HCT116 (cell line): ENCODE measurements at regions not wholly inside any gene's neighbourhood (a gene's known extent, or its start where the extent isn't known, plus 50 kb on each side); places are given as distances from the start of the nearest gene placed in this dataset.

ENCODE experiments used
- ATAC-seq: fragments of 200-7000 bp; cut with Tn5 transposase; 2 replicates; pipeline ENCODE4 v1.9.1; 2020; ENCODE audit warnings: mild to moderate bottlenecking, moderate library complexity
- BruUV-seq: library from RNA; stranded (reverse); fragments of 400-500 nt; replicated peaks from 2 replicates; lab custom pipeline; 2021; lab: Mats Ljungman, UMichigan
- CTCF ChIA-PET: fragments of 300-600 bp; sonication (Branson Sonifier 250); formaldehyde crosslinking; loops from one replicate; lab custom pipeline; 2021; ENCODE audit warnings: antibody characterized with exemption; lab: Charles Lee
- POLR2A ChIA-PET: fragments of 300-600, 350-600 bp; sonication (Branson Sonifier 250); formaldehyde crosslinking; loops from one replicate; lab custom pipeline; 2021; ENCODE audit warnings: antibody characterized with exemption; lab: Charles Lee
- RAD21 ChIA-PET, 2 experiments: fragments of 300-600 bp; sonication (Branson Sonifier 250); formaldehyde crosslinking; loops; one replicate each; lab custom pipeline; 2023; ENCODE audit warnings: low total read pairs in 2 of 2; ENCODE audit not compliant: uncharacterized antibody in 2 of 2, unreplicated experiment in 2 of 2, low non-redundant PET in 1 of 2; lab: Charles Lee
- DNase-seq: peaks from one replicate; pipeline ENCODE4 v3.0.0-alpha.2; 2010; ENCODE audit warnings: low read depth, low spot score
- H2AFZ ChIP-seq: fragments of 200-600 bp; shearing (Covaris generic), sonication (generic); 2 replicates; pipeline ENCODE4 v1.6.1; 2017; ENCODE audit warnings: low read depth, mixed run types, mixed read lengths, antibody characterized with exemption, low read length; ENCODE audit not compliant: poor library complexity, severe bottlenecking
- H3K27ac ChIP-seq: 2 replicates; pipeline ENCODE4 v1.5.1; 2012; ENCODE audit warnings: low read depth, low read length
- H3K27me3 ChIP-seq: fragments of 200-600 bp; sonication (generic); 2 replicates; pipeline ENCODE4 v1.6.1; 2016; ENCODE audit warnings: mixed run types, low read length, mixed read lengths; ENCODE audit not compliant: insufficient read depth
- H3K36me3 ChIP-seq, 2 experiments: fragments of 200-500 bp in 1 of 2; fragments of 200-600 bp in 1 of 2; sonication (Bioruptor generic) in 1 of 2; sonication (generic) in 1 of 2; 2 replicates each; pipeline versions ENCODE4 v1.5.1 to v1.6.1; 2014 to 2016; ENCODE audit warnings: low read length in 2 of 2, inconsistent platforms in 1 of 2, mixed read lengths in 1 of 2, mixed run types in 1 of 2; ENCODE audit not compliant: insufficient read depth in 2 of 2, control insufficient read depth in 1 of 2
- H3K4me1 ChIP-seq, 2 experiments: fragments of 200-600 bp in 1 of 2; sonication (generic) in 1 of 2; 2 replicates each; pipeline versions ENCODE4 v1.5.1 to v1.6.1; 2012 to 2017; ENCODE audit warnings: low read length in 2 of 2, inconsistent platforms in 1 of 2, mild to moderate bottlenecking in 1 of 2, mixed read lengths in 1 of 2, mixed run types in 1 of 2, moderate library complexity in 1 of 2; ENCODE audit not compliant: insufficient read depth in 2 of 2, control insufficient read depth in 1 of 2
- H3K4me2 ChIP-seq: fragments of 200-600 bp; sonication (generic); 2 replicates; pipeline ENCODE4 v1.6.1; 2017; ENCODE audit warnings: mixed run types, low read length, mixed read lengths
- H3K4me3 ChIP-seq, 2 experiments: fragments of 200-600 bp in 1 of 2; sonication (generic) in 1 of 2; replicated peaks in 1 of 2; 2 replicates each; pipeline ENCODE4 v1.5.1; 2011 to 2016; ENCODE audit warnings: low read length in 2 of 2, control low read depth in 1 of 2, low read depth in 1 of 2, mild to moderate bottlenecking in 1 of 2, mixed read lengths in 1 of 2, mixed run types in 1 of 2
- H3K79me2 ChIP-seq: fragments of 200-600 bp; sonication (generic); 2 replicates; pipeline ENCODE4 v1.6.1; 2017; ENCODE audit warnings: mild to moderate bottlenecking, mixed run types, low read length, moderate library complexity, mixed read lengths; ENCODE audit not compliant: insufficient read depth
- H3K9ac ChIP-seq: fragments of 200-600 bp; sonication (generic); 2 replicates; pipeline ENCODE4 v1.6.1; 2016; ENCODE audit warnings: low read length, mixed read lengths
- H3K9me2 ChIP-seq: fragments of 200-600 bp; sonication (generic), shearing (Covaris generic); 2 replicates; pipeline ENCODE4 v1.6.1; 2017; ENCODE audit warnings: mixed run types, mild to moderate bottlenecking, moderate library complexity; ENCODE audit not compliant: insufficient read depth
- H3K9me3 ChIP-seq, 2 experiments: fragments of 200-500 bp in 1 of 2; fragments of 200-600 bp in 1 of 2; sonication (Bioruptor generic) in 1 of 2; sonication (generic) in 1 of 2; 2 replicates each; pipeline ENCODE4 v1.6.1; 2014 to 2017; ENCODE audit warnings: low read length in 2 of 2, mixed read lengths in 2 of 2, inconsistent platforms in 1 of 2, low read depth in 1 of 2, mild to moderate bottlenecking in 1 of 2, mixed run types in 1 of 2, moderate library complexity in 1 of 2; ENCODE audit not compliant: control insufficient read depth in 1 of 2, insufficient read depth in 1 of 2
- H4K20me1 ChIP-seq: fragments of 200-600 bp; sonication (generic), shearing (Covaris generic); 2 replicates; pipeline ENCODE4 v1.6.1; 2017; ENCODE audit warnings: mixed run types, mild to moderate bottlenecking, moderate library complexity; ENCODE audit not compliant: insufficient read depth
- CEBPB ChIP-seq: IDR thresholded peaks from 2 replicates; pipeline ENCODE4 v1.6.1; 2012; ENCODE audit warnings: low read depth
- CTCF ChIP-seq, 3 experiments: fragments of 200-600 bp in 1 of 3; sonication (generic) in 1 of 3; IDR thresholded peaks in 2 of 3; conservative IDR thresholded peaks in 1 of 3; 2 replicates each; pipeline ENCODE4 v1.5.1; 2012 to 2017; ENCODE audit warnings: low read depth in 2 of 3, low read length in 2 of 3, antibody characterized with exemption in 1 of 3, borderline replicate concordance in 1 of 3, control low read depth in 1 of 3, mild to moderate bottlenecking in 1 of 3, mixed read lengths in 1 of 3, mixed run types in 1 of 3, moderate library complexity in 1 of 3; ENCODE audit not compliant: insufficient read depth in 1 of 3
- ELF1 ChIP-seq: IDR thresholded peaks from 2 replicates; pipeline ENCODE4 v1.6.1; 2012; ENCODE audit warnings: low read depth, borderline replicate concordance
- EZH2phosphoT487 ChIP-seq: fragments of 200-600 bp; IDR thresholded peaks from 2 replicates; pipeline ENCODE4 v1.6.1; 2018; ENCODE audit warnings: antibody characterized with exemption, borderline replicate concordance
- FOSL1 ChIP-seq: IDR thresholded peaks from 2 replicates; pipeline ENCODE4 v1.6.1; 2012; ENCODE audit warnings: low read depth
- JUND ChIP-seq: IDR thresholded peaks from 2 replicates; pipeline ENCODE4 v1.6.1; 2012
- POLR2A ChIP-seq: IDR thresholded peaks from 2 replicates; pipeline ENCODE4 v1.7.0; 2011; ENCODE audit warnings: borderline replicate concordance; ENCODE audit not compliant: insufficient read depth, insufficient read length; ENCODE audit errors: extremely low read depth
- RAD21 ChIP-seq: IDR thresholded peaks from 2 replicates; pipeline ENCODE4 v1.6.1; 2012; ENCODE audit warnings: low read depth, mild to moderate bottlenecking
- REST ChIP-seq: IDR thresholded peaks from 2 replicates; pipeline ENCODE4 v1.6.1; 2012; ENCODE audit warnings: low read depth
- SIN3A ChIP-seq: IDR thresholded peaks from 2 replicates; pipeline ENCODE4 v1.6.1; 2012; ENCODE audit warnings: low read depth
- SP1 ChIP-seq: IDR thresholded peaks from 2 replicates; pipeline ENCODE4 v1.6.1; 2012; ENCODE audit warnings: low read depth
- YY1 ChIP-seq: IDR thresholded peaks from 2 replicates; pipeline ENCODE4 v1.6.1; 2011; ENCODE audit warnings: low read length, low read depth, moderate library complexity, mild to moderate bottlenecking; ENCODE audit not compliant: insufficient replicate concordance; ENCODE audit errors: extremely low read depth
- ZBTB33 ChIP-seq: IDR thresholded peaks from 2 replicates; pipeline ENCODE4 v1.6.1; 2011; ENCODE audit warnings: mild to moderate bottlenecking, low read length, moderate library complexity; ENCODE audit not compliant: insufficient replicate concordance; ENCODE audit errors: extremely low read depth
- ZFX ChIP-seq: fragments of 450-650 bp; IDR thresholded peaks from 2 replicates; pipeline ENCODE4 v1.6.1; 2017
- intact Hi-C: fragments of 100-400 bp; cut with micrococcal nuclease; formaldehyde crosslinking; loops from 2 replicates; pipeline ENCODE4 v1.10.0; 2022

GRCh38 chr2:116061023-116061422 is 1618.6 kb downstream of the DPP10 start:
- Histone ChIP-seq H3K27ac (no peak overlapping the region), H3K27me3 (no peaks in the 10 kb centered on the region), H3K4me2 (no peak overlapping the region)
- no peak for ATAC-seq
- TF ChIP-seq ZBTB33 (no peak), SP1 (no peak), CEBPB (no peak), FOSL1 (no peak), JUND (no peak), RAD21 (no peak)
- TF ChIP-seq, all 23 proteins: peak for 0
- ChIA-PET RAD21 (no interaction called here), CTCF (no interaction called here), POLR2A (no interaction called here)
- no peaks in the 10 kb centered on the region for H3K9me2 ChIP-seq
- no peaks in the 10 kb centered on the region for H3K79me2 ChIP-seq
- intact Hi-C loops: no loop called here
- no peak overlapping the region for H3K4me3 ChIP-seq
- peaks cover 11 to 27% of the 10 kb centered on the region in 2 experiments; a peak in 2 of 4 replicates for H3K9me3 ChIP-seq
- H4K20me1 ChIP-seq: no peaks in the 10 kb centered on the region
- no peak for DNase-seq
- H3K9ac ChIP-seq: no peak overlapping the region
- H3K4me1 ChIP-seq: no peaks in the 10 kb centered on the region
- BruUV-seq: no TSS peak
- no peak overlapping the region for H2AFZ ChIP-seq
- no peaks in the 10 kb centered on the region for H3K36me3 ChIP-seq

GRCh38 chr2:116073731-116074130 is 1631.3 kb downstream of the DPP10 start:
- no TSS peak for BruUV-seq
- no peak overlapping the region for H3K4me2 ChIP-seq
- H3K27ac ChIP-seq: no peak overlapping the region
- H3K27me3 ChIP-seq: no peaks in the 10 kb centered on the region
- H3K79me2 ChIP-seq: no peaks in the 10 kb centered on the region
- RAD21 ChIA-PET: no interaction called here
- peaks cover 10 to 12% of the 10 kb centered on the region in 2 experiments; a peak in 2 of 4 replicates for H3K9me3 ChIP-seq
- no peak overlapping the region for H3K9ac ChIP-seq
- no peaks in the 10 kb centered on the region for H3K9me2 ChIP-seq
- H3K36me3 ChIP-seq: no peaks in the 10 kb centered on the region
- intact Hi-C loops: no loop called here
- H4K20me1 ChIP-seq: no peaks in the 10 kb centered on the region
- no peak overlapping the region for H3K4me3 ChIP-seq
- POLR2A ChIA-PET: no interaction called here
- no peak overlapping the region for H2AFZ ChIP-seq
- ATAC-seq (no peak), DNase-seq (no peak)
- CTCF ChIA-PET: no interaction called here
- H3K4me1 ChIP-seq: no peaks in the 10 kb centered on the region
- TF ChIP-seq YY1: no peak
- no peak for TF ChIP-seq SP1
- TF ChIP-seq REST: no peak
- TF ChIP-seq ZFX: no peak
- no peak for TF ChIP-seq CEBPB
- TF ChIP-seq CTCF (IDR thresholded peaks at IDR 0.05 in 2 of 3, conservative IDR thresholded peaks at IDR 0.05 in 1 of 3; ENCODE audit: borderline replicate concordance in 1 of 3, insufficient read depth in 1 of 3, low read depth in 2 of 3, low read length in 2 of 3): no peak
- no peak for TF ChIP-seq SIN3A
- no peak for TF ChIP-seq POLR2A
- no peak for TF ChIP-seq ELF1
- no peak for TF ChIP-seq RAD21
- no peak for TF ChIP-seq EZH2phosphoT487
